GM21723 (cell line): ENCODE measurements at regions not wholly inside any gene's neighbourhood (a gene's known extent, or its start where the extent isn't known, plus 50 kb on each side); places are given as distances from the start of the nearest gene placed in this dataset.
"Not testable (repeated sequence)": the region's sequence is repeated elsewhere in the genome, so short reads cannot be mapped to it uniquely, and the experiment has no call there.

ENCODE experiments used
- ATAC-seq: cut with Tn5 transposase; IDR thresholded peaks from one replicate; pipeline ENCODE4 v1.9.1; 2021; ENCODE audit warnings: mild to moderate bottlenecking, moderate library complexity; ENCODE audit not compliant: unreplicated experiment

- ATAC-seq: not testable (repeated sequence)
Measured at GRCh38 chr10:47646686-47647273, 116.6 kb downstream of the SYT15B start.

DNA sequence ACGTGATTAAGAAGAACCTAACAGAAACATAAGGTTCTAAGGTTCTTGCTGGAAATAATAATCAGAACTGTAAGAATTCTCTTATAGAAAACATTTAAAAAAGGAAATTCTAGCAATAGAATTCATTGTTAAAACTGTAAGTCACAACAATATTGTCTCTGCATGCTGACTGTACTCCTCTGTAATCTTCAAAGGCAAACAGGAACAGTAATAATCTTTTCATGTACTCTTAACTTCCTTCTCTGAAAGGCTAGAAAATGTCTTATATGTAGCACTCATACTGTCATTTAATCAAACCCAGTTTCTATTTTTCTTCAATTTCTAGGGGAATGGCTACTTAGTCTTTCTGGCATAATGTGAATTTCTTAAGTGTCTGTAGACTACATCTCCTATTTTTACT, 103.5 kb upstream of the AGAP9 start:
- ATAC-seq: not testable (repeated sequence)

DNA sequence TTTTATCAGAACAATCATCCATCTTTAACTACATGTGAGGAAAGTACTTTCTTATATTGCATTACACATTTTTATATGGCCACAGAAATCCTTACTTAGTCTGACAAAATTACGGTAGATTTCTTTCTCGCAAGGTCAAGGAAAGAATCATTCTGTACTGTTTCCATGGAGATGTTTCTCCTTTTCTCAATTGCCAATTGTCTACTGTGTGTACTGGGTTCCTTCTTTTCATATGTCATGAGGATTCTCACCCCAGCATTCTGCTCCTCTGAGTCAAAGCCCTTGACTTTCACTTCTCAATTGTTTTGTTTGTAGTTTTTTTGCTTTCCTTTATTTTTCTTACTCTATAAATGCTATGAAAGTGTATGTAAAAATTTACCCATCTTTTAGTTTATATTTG, 99.3 kb upstream of the AGAP9 start:
- ATAC-seq: not testable (repeated sequence)

- not testable (repeated sequence) for ATAC-seq
Measured at GRCh38 chr10:47619300-47620012, 96.0 kb upstream of the AGAP9 start.

GRCh38 chr10:47609311-47609710, 85.9 kb upstream of the AGAP9 start:
- not testable (repeated sequence) for ATAC-seq

- ATAC-seq: not testable (repeated sequence)
Measured at GRCh38 chr10:47605791-47606773, 82.6 kb upstream of the AGAP9 start.

- ATAC-seq: not testable (repeated sequence)
Measured at GRCh38 chr10:47600604-47601003, 77.2 kb upstream of the AGAP9 start.

- not testable (repeated sequence) for ATAC-seq
Measured at GRCh38 chr10:47600127-47600526, 76.7 kb upstream of the AGAP9 start.

DNA sequence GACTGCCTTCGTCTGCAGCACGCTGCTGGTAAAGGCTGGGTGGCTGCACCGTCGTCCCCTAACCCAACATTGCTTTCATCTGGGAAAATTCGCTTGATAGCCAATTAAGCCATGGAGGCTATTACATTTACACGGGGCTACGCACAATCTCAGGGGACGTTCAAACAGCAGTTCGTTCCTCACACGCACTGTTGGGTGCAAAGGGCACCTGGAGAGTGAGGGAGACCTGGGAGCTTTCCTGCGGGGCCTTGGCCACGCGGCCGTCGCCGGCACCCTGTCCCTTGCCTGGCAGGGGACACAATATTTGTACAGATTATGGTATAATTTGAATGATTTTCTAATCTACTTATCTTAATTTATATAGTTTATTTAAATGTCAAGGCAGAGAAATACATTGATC, 76.2 kb upstream of the AGAP9 start:
- ATAC-seq: not testable (repeated sequence)

DNA sequence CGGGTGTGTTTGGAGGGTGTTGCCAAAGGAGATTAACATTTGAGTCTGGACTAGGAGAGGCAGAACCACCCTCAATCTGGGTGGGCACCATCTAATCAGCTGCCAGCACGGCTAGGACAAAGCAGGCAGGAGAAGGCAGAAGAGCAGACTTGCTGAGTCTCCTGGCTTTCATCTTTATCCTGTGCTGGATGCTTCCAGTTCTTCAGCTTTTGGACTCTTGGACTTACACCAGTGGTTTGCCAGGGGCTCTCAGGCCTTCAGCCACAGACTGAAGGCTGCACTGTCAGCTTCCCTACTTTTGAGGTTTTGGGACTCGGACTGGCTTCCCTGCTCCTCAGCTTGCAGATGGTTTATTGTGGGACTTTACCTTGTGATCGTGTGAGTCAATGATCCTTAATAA, 70.4 kb upstream of the AGAP9 start:
- not testable (repeated sequence) for ATAC-seq

- ATAC-seq: not testable (repeated sequence)
Measured at GRCh38 chr10:47593129-47593528, 69.7 kb upstream of the AGAP9 start.

DNA sequence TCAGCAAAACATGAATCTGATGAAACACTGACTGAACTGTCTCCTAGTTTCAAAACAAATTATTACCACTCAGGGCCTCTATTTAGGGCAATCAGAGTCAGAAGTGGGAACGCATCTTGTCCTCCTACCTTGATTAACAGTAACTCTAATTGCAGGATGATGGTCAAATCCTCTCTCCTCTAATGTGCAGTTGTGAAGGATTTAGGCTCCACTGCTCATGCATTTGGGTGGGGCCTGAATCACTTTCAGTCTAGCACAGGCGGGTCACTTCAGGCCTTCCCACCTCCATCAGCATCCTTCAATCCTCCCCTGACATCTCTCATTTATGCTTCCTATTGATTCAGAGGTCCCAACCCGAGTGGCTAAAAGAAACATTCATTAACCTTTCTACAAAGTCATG, 67.5 kb upstream of the AGAP9 start:
- not testable (repeated sequence) for ATAC-seq

- not testable (repeated sequence) for ATAC-seq
Measured at GRCh38 chr10:47590534-47590933, 67.1 kb upstream of the AGAP9 start.

- not testable (repeated sequence) for ATAC-seq
Measured at GRCh38 chr10:47582051-47582450, 58.6 kb upstream of the AGAP9 start.

GRCh38 chr10:47580063-47580462, 56.6 kb upstream of the AGAP9 start:
- ATAC-seq: not testable (repeated sequence)

GRCh38 chr10:47578547-47578946, 55.1 kb upstream of the AGAP9 start:
- peak; percentile 97 for ATAC-seq
